ENCODE measurements at regions not wholly inside any gene's neighbourhood (a gene's known extent, or its start where the extent isn't known, plus 50 kb on each side); places are given as distances from the start of the nearest gene placed in this dataset.
A peak's percentile ranks its signal among the peaks of the same experiment; 100 is the strongest.

GRCh38 chr9:12133416-12133815, 559.8 kb upstream of the TYRP1 start:
- no peak for DNase-seq (ENCODE audit: low read depth)

GRCh38 chr9:12141422-12141821, 551.8 kb upstream of the TYRP1 start:
- no peak for DNase-seq (ENCODE audit: low read depth)

- no peak for DNase-seq (ENCODE audit: low read depth)
Observed at GRCh38 chr9:12155401-12156134, 537.6 kb upstream of the TYRP1 start.

- DNase-seq (ENCODE audit: low read depth), result no peak
Observed at GRCh38 chr9:12162181-12162815, 530.9 kb upstream of the TYRP1 start.

GRCh38 chr9:12163723-12164458, 529.3 kb upstream of the TYRP1 start:
- DNase-seq (ENCODE audit: low read depth), result no peak

GRCh38 chr9:12166518-12166917, 526.7 kb upstream of the TYRP1 start:
- peak; percentile 5 for DNase-seq (ENCODE audit: low read depth)

- no peak for DNase-seq (ENCODE audit: low read depth)
Observed at GRCh38 chr9:12170456-12170855, 522.7 kb upstream of the TYRP1 start.

GRCh38 chr9:12178634-12179033, 514.6 kb upstream of the TYRP1 start:
- no peak for DNase-seq (ENCODE audit: low read depth)

GRCh38 chr9:12182806-12183205, 510.4 kb upstream of the TYRP1 start:
- no peak for DNase-seq (ENCODE audit: low read depth)

- no peak for DNase-seq (ENCODE audit: low read depth)
Observed at GRCh38 chr9:12183321-12183720, 509.9 kb upstream of the TYRP1 start.

- no peak for DNase-seq (ENCODE audit: low read depth)
Observed at GRCh38 chr9:12185856-12186255, 507.3 kb upstream of the TYRP1 start.

GRCh38 chr9:12191630-12192029, 501.6 kb upstream of the TYRP1 start:
- no peak for DNase-seq (ENCODE audit: low read depth)

- DNase-seq (ENCODE audit: low read depth), result no peak
Observed at GRCh38 chr9:12194731-12195130, 498.5 kb upstream of the TYRP1 start.

GRCh38 chr9:12195456-12195855, 497.7 kb upstream of the TYRP1 start:
- no peak for DNase-seq (ENCODE audit: low read depth)

GRCh38 chr9:12204512-12204911, 488.7 kb upstream of the TYRP1 start:
- no peak for DNase-seq (ENCODE audit: low read depth)

- DNase-seq (ENCODE audit: low read depth), result no peak
Observed at GRCh38 chr9:12212860-12213259, 480.3 kb upstream of the TYRP1 start.

- DNase-seq (ENCODE audit: low read depth), result no peak
Observed at GRCh38 chr9:12221470-12221869, 471.7 kb upstream of the TYRP1 start.

- DNase-seq (ENCODE audit: low read depth), result no peak
Observed at GRCh38 chr9:12224449-12224848, 468.7 kb upstream of the TYRP1 start.

- no peak for DNase-seq (ENCODE audit: low read depth)
Observed at GRCh38 chr9:12230708-12231107, 462.5 kb upstream of the TYRP1 start.

- no peak for DNase-seq (ENCODE audit: low read depth)
Observed at GRCh38 chr9:12231832-12232231, 461.4 kb upstream of the TYRP1 start.

GRCh38 chr9:12232836-12233235, 460.3 kb upstream of the TYRP1 start:
- no peak for DNase-seq (ENCODE audit: low read depth)

GRCh38 chr9:12253941-12254340, 439.2 kb upstream of the TYRP1 start:
- no peak for DNase-seq (ENCODE audit: low read depth)

GRCh38 chr9:12266758-12267157, 426.4 kb upstream of the TYRP1 start:
- no peak for DNase-seq (ENCODE audit: low read depth)

All from CMK (cell line).